Panc1 (cell line): ENCODE measurements at regions not wholly inside any gene's neighbourhood (a gene's known extent, or its start where the extent isn't known, plus 50 kb on each side); places are given as distances from the start of the nearest gene placed in this dataset.
A peak's percentile ranks its signal among the peaks of the same experiment; 100 is the strongest.

Experiments
- ATAC-seq: fragments of 200-7000 bp; cut with Tn5 transposase; 2 replicates; pipeline ENCODE4 v1.9.1; 2020; ENCODE audit warnings: mild to moderate bottlenecking, moderate library complexity
- BruUV-seq: library from RNA; stranded (reverse); fragments of 400-500 nt; replicated peaks from 2 replicates; lab custom pipeline; 2021; lab: Mats Ljungman, UMichigan
- CTCF ChIA-PET: fragments of 300-600 bp; sonication (Branson Sonifier 250); formaldehyde crosslinking; loops from one replicate; lab custom pipeline; 2022; ENCODE audit warnings: antibody characterized with exemption; lab: Charles Lee
- POLR2A ChIA-PET: fragments of 300-600 bp; sonication (Branson Sonifier 250); formaldehyde crosslinking; loops from one replicate; lab custom pipeline; 2022; ENCODE audit warnings: antibody characterized with exemption; lab: Charles Lee
- DNase-seq: peaks from one replicate; pipeline ENCODE4 v3.0.0-alpha.2; 2010; ENCODE audit warnings: low read depth, low spot score
- H3K27ac ChIP-seq: 2 replicates; pipeline ENCODE4 v1.5.1; 2011; ENCODE audit warnings: mild to moderate bottlenecking, low read length, inconsistent platforms
- H3K27me3 ChIP-seq: fragments of 200-500 bp; sonication (Bioruptor generic); 2 replicates; pipeline ENCODE4 v1.6.0; 2014; ENCODE audit warnings: low read length, inconsistent platforms; ENCODE audit not compliant: control insufficient read depth, insufficient read depth
- H3K36me3 ChIP-seq: fragments of 200-500 bp; sonication (Bioruptor generic); 2 replicates; pipeline ENCODE4 v1.5.1; 2014; ENCODE audit warnings: inconsistent platforms, mild to moderate bottlenecking, low read length, moderate library complexity; ENCODE audit not compliant: control insufficient read depth, insufficient read depth
- H3K4me1 ChIP-seq: 2 replicates; pipeline ENCODE4 v1.5.1; 2011; ENCODE audit warnings: inconsistent platforms, mild to moderate bottlenecking, low read length, moderate library complexity; ENCODE audit not compliant: control insufficient read depth, insufficient read depth
- H3K4me3 ChIP-seq, 2 experiments: 2 replicates each; pipeline ENCODE4 v1.5.1; 2011 to 2012; ENCODE audit warnings: low read depth in 2 of 2, low read length in 2 of 2, mild to moderate bottlenecking in 2 of 2, inconsistent platforms in 1 of 2, moderate library complexity in 1 of 2
- H3K9me3 ChIP-seq: fragments of 200-500 bp; sonication (Bioruptor generic); 2 replicates; pipeline ENCODE4 v1.5.1; 2014; ENCODE audit warnings: low read depth, mild to moderate bottlenecking, inconsistent platforms, low read length, moderate library complexity; ENCODE audit not compliant: control insufficient read depth, insufficient read depth
- POLR2AphosphoS5 ChIP-seq: IDR thresholded peaks from 2 replicates; pipeline ENCODE4 v1.6.1; 2012; ENCODE audit warnings: mild to moderate bottlenecking, low read depth, low read length, moderate library complexity
- SIN3A ChIP-seq: IDR thresholded peaks from 2 replicates; pipeline ENCODE4 v1.6.1; 2012; ENCODE audit warnings: low read depth, mild to moderate bottlenecking, low read length, moderate library complexity, borderline replicate concordance; ENCODE audit not compliant: insufficient read depth
- TCF7L2 ChIP-seq: IDR thresholded peaks from 2 replicates; pipeline ENCODE4 v1.6.1; 2011; ENCODE audit warnings: mild to moderate bottlenecking, low read depth, low read length, inconsistent platforms
- in situ Hi-C: cut with HindIII; loops from 2 replicates; pipeline ENCODE4 v1.10.0; 2016; ENCODE audit warnings: low sequenced_read_pairs, low pct_unique_long_range_greater_than_20kb
- intact Hi-C: fragments of 100-400 bp; cut with micrococcal nuclease; formaldehyde crosslinking; loops from one replicate; pipeline ENCODE4 v1.10.0; 2022; ENCODE audit not compliant: unreplicated experiment
- TF ChIP-seq, protein P1 (sequence below): fragments of 450-650 bp; IDR thresholded peaks from 2 replicates; pipeline ENCODE4 v1.5.1; 2017; ENCODE audit warnings: mild to moderate bottlenecking
- TF ChIP-seq, protein P2 (sequence below), 2 experiments: IDR thresholded peaks; 2 replicates each; pipeline ENCODE4 v1.6.1; 2011 to 2012; ENCODE audit warnings: low read depth in 2 of 2, control low read depth in 1 of 2, low read length in 1 of 2, mild to moderate bottlenecking in 1 of 2, moderate library complexity in 1 of 2; ENCODE audit not compliant: insufficient read depth in 1 of 2

DNA sequence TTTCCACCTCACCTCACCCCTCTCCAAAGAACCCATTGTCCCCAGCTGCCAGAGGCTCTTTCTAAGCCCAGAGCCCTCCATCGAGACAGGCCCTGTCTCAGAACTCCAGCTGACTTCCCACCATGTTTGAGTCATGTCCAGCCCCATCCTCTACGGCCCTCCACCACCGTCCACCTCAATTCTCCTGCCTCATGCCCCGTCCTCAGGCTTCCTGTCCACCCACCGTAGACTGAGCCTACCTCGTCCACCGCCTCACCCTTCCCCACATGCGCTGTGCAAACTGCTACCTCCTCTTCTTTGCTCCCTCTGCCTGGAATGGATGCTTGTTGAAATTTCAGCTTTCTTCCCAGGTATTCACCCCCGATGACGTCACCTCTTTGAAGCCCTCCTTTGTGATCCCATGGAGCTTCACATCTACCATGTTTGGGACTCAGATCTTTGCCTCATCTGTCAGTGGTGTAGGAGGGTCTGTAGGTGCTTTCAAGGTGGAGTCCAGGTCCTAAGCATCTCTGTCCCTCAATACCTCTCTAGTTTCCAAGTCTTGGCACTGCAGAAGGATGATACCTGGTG, 149.0 kb downstream of the MRM1 start:
- DNase-seq (no peak), ATAC-seq (no peak)
- Histone ChIP-seq H3K27ac (no peak overlapping the region), H3K36me3 (no peaks in the 10 kb centered on the region), H3K9me3 (no peaks in the 10 kb centered on the region), H3K4me1 (no peaks in the 10 kb centered on the region), H3K27me3 (no peaks in the 10 kb centered on the region), H3K4me3 (no peak overlapping the region)
- CTCF ChIA-PET, result no interaction called here
- no TSS peak for BruUV-seq
- intact Hi-C loops, result no loop called here
- POLR2A ChIA-PET, result no interaction called here
- in situ Hi-C loops, result no loop called here
- TF ChIP-seq, protein P1, sequence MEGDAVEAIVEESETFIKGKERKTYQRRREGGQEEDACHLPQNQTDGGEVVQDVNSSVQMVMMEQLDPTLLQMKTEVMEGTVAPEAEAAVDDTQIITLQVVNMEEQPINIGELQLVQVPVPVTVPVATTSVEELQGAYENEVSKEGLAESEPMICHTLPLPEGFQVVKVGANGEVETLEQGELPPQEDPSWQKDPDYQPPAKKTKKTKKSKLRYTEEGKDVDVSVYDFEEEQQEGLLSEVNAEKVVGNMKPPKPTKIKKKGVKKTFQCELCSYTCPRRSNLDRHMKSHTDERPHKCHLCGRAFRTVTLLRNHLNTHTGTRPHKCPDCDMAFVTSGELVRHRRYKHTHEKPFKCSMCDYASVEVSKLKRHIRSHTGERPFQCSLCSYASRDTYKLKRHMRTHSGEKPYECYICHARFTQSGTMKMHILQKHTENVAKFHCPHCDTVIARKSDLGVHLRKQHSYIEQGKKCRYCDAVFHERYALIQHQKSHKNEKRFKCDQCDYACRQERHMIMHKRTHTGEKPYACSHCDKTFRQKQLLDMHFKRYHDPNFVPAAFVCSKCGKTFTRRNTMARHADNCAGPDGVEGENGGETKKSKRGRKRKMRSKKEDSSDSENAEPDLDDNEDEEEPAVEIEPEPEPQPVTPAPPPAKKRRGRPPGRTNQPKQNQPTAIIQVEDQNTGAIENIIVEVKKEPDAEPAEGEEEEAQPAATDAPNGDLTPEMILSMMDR, result no peak
- TF ChIP-seq POLR2AphosphoS5 (no peak), SIN3A (no peak), TCF7L2 (no peak)
- TF ChIP-seq, protein P2, sequence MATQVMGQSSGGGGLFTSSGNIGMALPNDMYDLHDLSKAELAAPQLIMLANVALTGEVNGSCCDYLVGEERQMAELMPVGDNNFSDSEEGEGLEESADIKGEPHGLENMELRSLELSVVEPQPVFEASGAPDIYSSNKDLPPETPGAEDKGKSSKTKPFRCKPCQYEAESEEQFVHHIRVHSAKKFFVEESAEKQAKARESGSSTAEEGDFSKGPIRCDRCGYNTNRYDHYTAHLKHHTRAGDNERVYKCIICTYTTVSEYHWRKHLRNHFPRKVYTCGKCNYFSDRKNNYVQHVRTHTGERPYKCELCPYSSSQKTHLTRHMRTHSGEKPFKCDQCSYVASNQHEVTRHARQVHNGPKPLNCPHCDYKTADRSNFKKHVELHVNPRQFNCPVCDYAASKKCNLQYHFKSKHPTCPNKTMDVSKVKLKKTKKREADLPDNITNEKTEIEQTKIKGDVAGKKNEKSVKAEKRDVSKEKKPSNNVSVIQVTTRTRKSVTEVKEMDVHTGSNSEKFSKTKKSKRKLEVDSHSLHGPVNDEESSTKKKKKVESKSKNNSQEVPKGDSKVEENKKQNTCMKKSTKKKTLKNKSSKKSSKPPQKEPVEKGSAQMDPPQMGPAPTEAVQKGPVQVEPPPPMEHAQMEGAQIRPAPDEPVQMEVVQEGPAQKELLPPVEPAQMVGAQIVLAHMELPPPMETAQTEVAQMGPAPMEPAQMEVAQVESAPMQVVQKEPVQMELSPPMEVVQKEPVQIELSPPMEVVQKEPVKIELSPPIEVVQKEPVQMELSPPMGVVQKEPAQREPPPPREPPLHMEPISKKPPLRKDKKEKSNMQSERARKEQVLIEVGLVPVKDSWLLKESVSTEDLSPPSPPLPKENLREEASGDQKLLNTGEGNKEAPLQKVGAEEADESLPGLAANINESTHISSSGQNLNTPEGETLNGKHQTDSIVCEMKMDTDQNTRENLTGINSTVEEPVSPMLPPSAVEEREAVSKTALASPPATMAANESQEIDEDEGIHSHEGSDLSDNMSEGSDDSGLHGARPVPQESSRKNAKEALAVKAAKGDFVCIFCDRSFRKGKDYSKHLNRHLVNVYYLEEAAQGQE (IDR thresholded peaks at IDR 0.05; ENCODE audit: insufficient read depth in 1 of 2, low read depth in 2 of 2, low read length in 1 of 2), result no peak

DNA sequence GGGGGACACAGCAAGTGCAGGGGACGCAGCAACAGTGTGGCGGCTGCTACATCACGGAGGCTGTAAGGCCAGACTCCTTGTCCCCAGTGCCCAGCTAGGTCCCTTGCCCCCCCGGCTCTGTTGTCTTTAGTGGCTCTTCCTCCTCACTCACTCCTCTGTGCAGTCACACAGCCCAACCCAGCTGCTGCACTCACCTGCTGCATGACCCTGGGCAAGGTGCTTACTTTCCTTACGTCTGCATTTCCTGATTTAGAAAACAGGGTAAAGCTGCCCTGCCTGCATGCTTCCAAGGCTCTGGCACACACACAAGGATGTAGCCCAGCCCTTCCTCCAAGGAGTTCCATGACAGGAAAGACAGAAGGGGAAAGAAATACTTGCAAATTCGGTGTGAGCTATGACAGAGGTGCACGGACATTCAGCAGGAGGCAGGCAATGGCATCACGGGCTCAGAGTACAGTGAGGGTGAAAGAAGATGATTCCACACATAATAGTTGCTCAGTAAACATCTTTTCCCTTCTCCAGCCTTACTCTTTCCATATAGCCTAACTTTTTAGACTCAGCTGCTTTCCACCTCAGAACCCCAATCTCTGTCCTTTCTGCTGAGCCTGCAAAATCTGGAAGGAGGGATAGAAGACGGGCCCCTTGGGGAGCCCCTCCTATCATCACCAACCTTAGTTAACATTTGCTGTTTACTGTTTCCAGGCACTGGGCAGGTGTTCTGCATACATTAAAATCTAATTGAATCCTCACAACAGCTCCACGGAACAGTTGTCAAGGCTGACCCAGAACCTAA, 150.9 kb downstream of the MRM1 start:
- POLR2A ChIA-PET, result interaction anchor here (0.5 kb wide), 1 partner anchor 47 kb away, joined by 5 read pairs; no protein-coding TSS in a partner anchor
- in situ Hi-C loops, result no loop called here

DNA sequence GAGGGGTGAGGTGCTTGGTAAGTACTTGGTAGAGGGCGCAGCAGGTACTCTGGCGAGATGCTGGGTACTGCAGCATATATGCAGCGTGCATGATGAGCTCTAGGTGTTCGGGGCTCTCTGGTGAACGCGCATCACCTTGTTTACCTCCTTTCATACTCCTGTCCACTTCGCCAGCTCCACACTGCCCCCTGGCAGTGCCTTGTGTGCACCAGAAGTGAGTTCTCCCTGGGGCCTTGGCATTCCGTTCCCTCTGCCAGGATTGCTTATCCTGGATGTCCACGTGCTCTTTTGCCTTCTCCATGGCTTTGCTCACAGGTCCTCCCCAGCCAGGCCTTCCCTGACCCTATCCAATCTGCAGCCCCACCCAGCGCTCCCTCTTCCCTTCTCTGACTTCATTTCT, 154.2 kb downstream of the MRM1 start:
- in situ Hi-C loops, result no loop called here
- ATAC-seq (peak; percentile 81), DNase-seq (no peak)
- POLR2A ChIA-PET, result no interaction called here
- BruUV-seq, result no TSS peak
- no peaks in the 10 kb centered on the region for H3K27me3 ChIP-seq
- TF ChIP-seq SIN3A, result no peak
- TF ChIP-seq, protein P2 (IDR thresholded peaks at IDR 0.05; ENCODE audit: insufficient read depth in 1 of 2, low read depth in 2 of 2, low read length in 1 of 2), result no peak
- TF ChIP-seq POLR2AphosphoS5, result no peak
- TF ChIP-seq TCF7L2, result no peak
- TF ChIP-seq, protein P1, result peak; percentile 62
- no peaks in the 10 kb centered on the region for H3K9me3 ChIP-seq
- intact Hi-C loops, result loop anchor here (5.0 kb wide), 1 partner anchor 128 kb away; no protein-coding TSS in a partner anchor
- H3K36me3 ChIP-seq, result no peaks in the 10 kb centered on the region
- no peak overlapping the region for H3K27ac ChIP-seq
- CTCF ChIA-PET, result interaction anchor here (0.6 kb wide), 1 partner anchor 194 kb away, joined by 3 read pairs; no protein-coding TSS in a partner anchor
- no peak overlapping the region for H3K4me3 ChIP-seq
- no peaks in the 10 kb centered on the region for H3K4me1 ChIP-seq

More for the DNA sequence above, 150.9 kb downstream of the MRM1 start:
- Histone ChIP-seq H3K27ac (no peak overlapping the region), H3K27me3 (no peaks in the 10 kb centered on the region), H3K36me3 (no peaks in the 10 kb centered on the region), H3K4me1 (no peaks in the 10 kb centered on the region), H3K9me3 (no peaks in the 10 kb centered on the region), H3K4me3 (no peak overlapping the region)
- CTCF ChIA-PET, result no interaction called here
- DNase-seq (no peak), ATAC-seq (no peak)
- BruUV-seq, result no TSS peak
- no peak for TF ChIP-seq SIN3A
- intact Hi-C loops, result no loop called here
